ENCODE measurements at regions not wholly inside any gene's neighbourhood (a gene's known extent, or its start where the extent isn't known, plus 50 kb on each side); places are given as distances from the start of the nearest gene placed in this dataset.

- no peak for TF ChIP-seq CTCF (IDR thresholded peaks at IDR 0.05; ENCODE audit: low read depth, low read length)
- TF ChIP-seq POLR2A (IDR thresholded peaks at IDR 0.05; ENCODE audit: extremely low read depth, insufficient read length) = no peak
- no peak for TF ChIP-seq MAX (IDR thresholded peaks at IDR 0.05; ENCODE audit: low read depth, low read length)
- TF ChIP-seq MYC (IDR thresholded peaks at IDR 0.05; ENCODE audit: low read depth, low read length) = no peak
Observed at GRCh38 chr6:19530188-19530587, 307.0 kb upstream of the ID4 start.
